ENCODE measurements at regions not wholly inside any gene's neighbourhood (a gene's known extent, or its start where the extent isn't known, plus 50 kb on each side); places are given as distances from the start of the nearest gene placed in this dataset.
A peak's percentile ranks its signal among the peaks of the same experiment; 100 is the strongest.

DNA sequence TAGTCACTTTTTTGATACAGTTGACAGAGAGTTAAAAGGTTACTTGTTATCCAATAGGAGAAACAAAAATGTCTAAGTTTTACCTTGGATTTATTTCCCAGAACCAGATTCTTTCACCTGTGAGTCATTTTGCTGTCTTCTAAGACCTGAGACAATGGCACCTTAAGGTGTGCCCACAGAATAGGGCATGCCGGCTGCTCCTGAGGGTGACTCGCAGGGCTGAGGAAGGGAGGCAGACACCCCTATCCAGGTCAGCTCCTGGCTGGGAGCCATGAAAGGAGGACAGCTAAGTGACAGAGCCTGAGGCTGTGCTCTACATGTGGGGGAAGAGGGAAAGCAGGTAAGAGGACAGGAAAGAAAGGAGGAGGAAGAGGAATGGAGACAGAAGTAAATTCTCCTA is 67.8 kb downstream of the RASSF10 start (continued):
- TF ChIP-seq, protein P1, sequence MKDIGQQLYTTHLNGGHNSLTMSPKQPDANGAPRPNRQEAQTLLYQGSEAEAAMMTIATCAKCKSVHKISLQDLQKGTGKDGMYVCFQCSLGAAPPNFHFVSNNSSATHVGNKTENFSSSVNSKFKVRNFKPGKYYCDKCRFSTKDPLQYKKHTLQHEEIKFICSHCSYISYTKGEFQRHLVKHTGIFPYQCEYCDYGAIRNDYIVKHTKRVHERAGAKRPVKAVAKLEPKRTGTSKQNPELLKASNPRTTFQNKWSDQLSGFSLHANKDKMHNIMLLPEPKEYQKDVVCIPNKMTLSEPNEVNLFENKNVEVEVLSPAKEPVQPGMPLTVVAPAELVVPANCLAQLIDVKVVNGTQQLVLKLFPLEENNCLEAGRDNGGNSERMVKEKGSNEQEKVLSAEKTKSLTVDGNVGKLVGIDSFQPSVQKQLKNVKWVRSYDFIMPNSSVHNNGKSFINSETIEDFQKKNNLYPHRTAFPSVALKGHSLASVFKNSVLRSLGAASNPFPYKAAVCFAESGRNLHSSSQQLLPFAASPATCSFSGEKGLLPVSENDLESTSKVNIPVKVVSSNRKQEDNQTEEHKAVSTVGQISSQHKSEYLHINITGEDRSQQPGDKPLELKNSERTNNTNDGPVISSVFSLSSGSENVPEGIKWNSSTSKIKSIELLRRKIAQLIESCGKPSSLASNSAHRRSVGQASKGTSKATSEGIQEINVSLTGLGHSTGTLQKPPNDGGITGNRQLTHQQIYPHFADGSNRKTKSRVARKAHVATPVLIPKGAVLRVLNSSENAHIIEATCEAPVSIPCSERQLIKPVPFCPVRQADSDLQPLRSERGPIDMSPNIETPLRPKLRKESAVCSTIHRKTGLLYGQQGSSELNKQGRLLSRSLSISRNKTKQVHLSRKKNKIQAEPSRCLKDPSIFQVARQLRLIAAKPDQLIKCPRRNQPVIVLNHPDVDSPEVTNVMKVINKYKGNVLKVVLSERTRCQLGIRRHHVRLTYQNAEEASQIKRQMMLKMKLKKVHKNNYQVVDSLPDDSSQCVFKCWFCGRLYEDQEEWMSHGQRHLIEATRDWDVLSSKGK (CRISPR knock-in tag; IDR thresholded peaks at IDR 0.05), result no peak
- TF ChIP-seq SAFB2 (IDR thresholded peaks at IDR 0.05; ENCODE audit: borderline replicate concordance, low read depth, low read length, severe bottlenecking), result no peak
- TF ChIP-seq, protein P2, sequence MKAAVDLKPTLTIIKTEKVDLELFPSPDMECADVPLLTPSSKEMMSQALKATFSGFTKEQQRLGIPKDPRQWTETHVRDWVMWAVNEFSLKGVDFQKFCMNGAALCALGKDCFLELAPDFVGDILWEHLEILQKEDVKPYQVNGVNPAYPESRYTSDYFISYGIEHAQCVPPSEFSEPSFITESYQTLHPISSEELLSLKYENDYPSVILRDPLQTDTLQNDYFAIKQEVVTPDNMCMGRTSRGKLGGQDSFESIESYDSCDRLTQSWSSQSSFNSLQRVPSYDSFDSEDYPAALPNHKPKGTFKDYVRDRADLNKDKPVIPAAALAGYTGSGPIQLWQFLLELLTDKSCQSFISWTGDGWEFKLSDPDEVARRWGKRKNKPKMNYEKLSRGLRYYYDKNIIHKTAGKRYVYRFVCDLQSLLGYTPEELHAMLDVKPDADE (conservative IDR thresholded peaks at IDR 0.05; ENCODE audit: control insufficient read depth, low read depth, low read length), result no peak

DNA sequence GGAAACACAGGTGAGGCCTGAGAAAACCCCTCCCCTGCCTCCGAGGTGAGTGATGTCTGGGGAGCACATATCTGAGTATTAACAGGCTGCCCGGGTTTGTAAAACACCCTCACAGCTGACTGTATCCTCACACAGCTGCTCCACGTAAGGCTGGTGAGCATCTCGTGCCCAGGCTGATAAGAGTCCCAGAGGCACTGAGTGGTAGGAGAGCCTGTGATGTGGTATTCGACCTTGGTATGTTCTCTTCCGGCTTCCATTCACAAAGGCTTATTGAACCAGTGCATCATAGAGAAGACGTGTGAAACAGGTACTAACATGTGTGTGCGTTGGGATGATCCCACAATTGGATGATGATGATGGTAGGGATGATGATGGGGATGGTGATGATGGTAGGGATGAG is 71.7 kb downstream of the RASSF10 start:
- no peaks in the 10 kb centered on the region for H3K9me1 ChIP-seq (ENCODE audit: control insufficient read depth, insufficient read depth, low read length)
- H4K20me1 ChIP-seq (replicated peaks; ENCODE audit: control insufficient read depth, insufficient read depth, low read length), result no peaks in the 10 kb centered on the region
- POLR2A ChIA-PET, result interaction anchor here (3.0 kb wide), 1 partner anchor 9 kb away, joined by 13 read pairs; no protein-coding TSS in a partner anchor
- no peak for DNase-seq (ENCODE audit: extremely low read depth in 1 of 4, low spot score in 3 of 4)
- no peaks in the 10 kb centered on the region for H3K9me3 ChIP-seq (replicated peaks; ENCODE audit: control insufficient read depth, insufficient read depth, low read depth, low read length)
- no peaks in the 10 kb centered on the region for H3K79me2 ChIP-seq (ENCODE audit: control insufficient read depth, insufficient read depth, low read length)
- no peak overlapping the region for H3K4me3 ChIP-seq
- no peak overlapping the region for H3K4me2 ChIP-seq (ENCODE audit: insufficient read depth, low read length)
- WGBS (ENCODE audit: insufficient coverage, low coverage, missing lambda C conversion rate), result 27% methylated on average over 8 of the region's 8 CpGs
- no peaks in the 10 kb centered on the region for H3K36me3 ChIP-seq (ENCODE audit: control insufficient read depth, insufficient read depth, low read length)
- H3K4me1 ChIP-seq (replicated peaks in 1 of 2; ENCODE audit: control insufficient read depth in 2 of 2, insufficient read depth in 2 of 2, low read length in 2 of 2), result no peaks in the 10 kb centered on the region
- CTCF ChIA-PET (ENCODE audit: low intra/inter-chr PET ratio), result no interaction called here
- H2AFZ ChIP-seq (ENCODE audit: low read depth, low read length), result no peak overlapping the region
- H3K9ac ChIP-seq (ENCODE audit: insufficient read depth in 1 of 2, low read depth in 2 of 2, low read length in 2 of 2), result no peak overlapping the region
- no TSS peak for BruUV-seq (replicated peaks)
- peaks cover 0 to 18% of the 10 kb centered on the region in 2 experiments; a peak in 2 of 5 replicates for H3K27me3 ChIP-seq (ENCODE audit: control insufficient read depth in 2 of 2, insufficient read depth in 2 of 2, low read length in 2 of 2)
- no peak for ATAC-seq
- FAIRE-seq, result no peak
- no peak overlapping the region for H3K27ac ChIP-seq (ENCODE audit: extremely low read depth, low read depth, low read length)
- in situ Hi-C loops (cut with MboI) (no loop called here), intact Hi-C loops (cut with micrococcal nuclease) (no loop called here)
- TF ChIP-seq, protein P3, sequence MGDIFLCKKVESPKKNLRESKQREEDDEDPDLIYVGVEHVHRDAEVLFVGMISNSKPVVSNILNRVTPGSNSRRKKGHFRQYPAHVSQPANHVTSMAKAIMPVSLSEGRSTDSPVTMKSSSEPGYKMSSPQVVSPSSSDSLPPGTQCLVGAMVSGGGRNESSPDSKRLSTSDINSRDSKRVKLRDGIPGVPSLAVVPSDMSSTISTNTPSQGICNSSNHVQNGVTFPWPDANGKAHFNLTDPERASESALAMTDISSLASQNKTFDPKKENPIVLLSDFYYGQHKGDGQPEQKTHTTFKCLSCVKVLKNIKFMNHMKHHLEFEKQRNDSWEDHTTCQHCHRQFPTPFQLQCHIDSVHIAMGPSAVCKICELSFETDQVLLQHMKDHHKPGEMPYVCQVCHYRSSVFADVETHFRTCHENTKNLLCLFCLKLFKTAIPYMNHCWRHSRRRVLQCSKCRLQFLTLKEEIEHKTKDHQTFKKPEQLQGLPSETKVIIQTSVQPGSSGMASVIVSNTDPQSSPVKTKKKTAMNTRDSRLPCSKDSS (IDR thresholded peaks at IDR 0.05; ENCODE audit: low read depth, partially characterized antibody), result no peak
- TF ChIP-seq KDM1A (IDR thresholded peaks at IDR 0.05) (0 out of 4 replicates have a peak, but pooled peaks of 1 of the 2 experiments have one; percentile 31), CXXC5 (CRISPR knock-in tag; IDR thresholded peaks at IDR 0.05) (no peak), ZKSCAN3 (CRISPR knock-in tag; IDR thresholded peaks at IDR 0.05) (no peak), ZNF311 (CRISPR knock-in tag; IDR thresholded peaks at IDR 0.05) (no peak)
- TF ChIP-seq, protein P4, sequence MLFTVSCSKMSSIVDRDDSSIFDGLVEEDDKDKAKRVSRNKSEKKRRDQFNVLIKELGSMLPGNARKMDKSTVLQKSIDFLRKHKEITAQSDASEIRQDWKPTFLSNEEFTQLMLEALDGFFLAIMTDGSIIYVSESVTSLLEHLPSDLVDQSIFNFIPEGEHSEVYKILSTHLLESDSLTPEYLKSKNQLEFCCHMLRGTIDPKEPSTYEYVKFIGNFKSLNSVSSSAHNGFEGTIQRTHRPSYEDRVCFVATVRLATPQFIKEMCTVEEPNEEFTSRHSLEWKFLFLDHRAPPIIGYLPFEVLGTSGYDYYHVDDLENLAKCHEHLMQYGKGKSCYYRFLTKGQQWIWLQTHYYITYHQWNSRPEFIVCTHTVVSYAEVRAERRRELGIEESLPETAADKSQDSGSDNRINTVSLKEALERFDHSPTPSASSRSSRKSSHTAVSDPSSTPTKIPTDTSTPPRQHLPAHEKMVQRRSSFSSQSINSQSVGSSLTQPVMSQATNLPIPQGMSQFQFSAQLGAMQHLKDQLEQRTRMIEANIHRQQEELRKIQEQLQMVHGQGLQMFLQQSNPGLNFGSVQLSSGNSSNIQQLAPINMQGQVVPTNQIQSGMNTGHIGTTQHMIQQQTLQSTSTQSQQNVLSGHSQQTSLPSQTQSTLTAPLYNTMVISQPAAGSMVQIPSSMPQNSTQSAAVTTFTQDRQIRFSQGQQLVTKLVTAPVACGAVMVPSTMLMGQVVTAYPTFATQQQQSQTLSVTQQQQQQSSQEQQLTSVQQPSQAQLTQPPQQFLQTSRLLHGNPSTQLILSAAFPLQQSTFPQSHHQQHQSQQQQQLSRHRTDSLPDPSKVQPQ (CRISPR knock-in tag; IDR thresholded peaks at IDR 0.05; ENCODE audit: borderline replicate concordance), result no peak
